Non-pigmented ciliary epithelial cell (primary cell): ENCODE measurements at regions not wholly inside any gene's neighbourhood (a gene's known extent, or its start where the extent isn't known, plus 50 kb on each side); places are given as distances from the start of the nearest gene placed in this dataset.
A peak's percentile ranks its signal among the peaks of the same experiment; 100 is the strongest.

ENCODE experiments used
- DNase-seq: peaks from one replicate; pipeline ENCODE4 v3.0.0-alpha.2; 2010; ENCODE audit warnings: low read depth

GRCh38 chr15:39183164-39183881, 397.6 kb upstream of the THBS1 start:
- DNase-seq = no peak

GRCh38 chr15:39184701-39185390, 396.0 kb upstream of the THBS1 start:
- no peak for DNase-seq

GRCh38 chr15:39188314-39188713, 392.6 kb upstream of the THBS1 start:
- DNase-seq = no peak

- peak; percentile 86 for DNase-seq
Measured at GRCh38 chr15:39188930-39189329, 391.9 kb upstream of the THBS1 start.

- peak; percentile 55 for DNase-seq
Measured at GRCh38 chr15:39191871-39192291, 389.0 kb upstream of the THBS1 start.

GRCh38 chr15:39192351-39192750, 388.5 kb upstream of the THBS1 start:
- DNase-seq = no peak

- DNase-seq = no peak
Measured at GRCh38 chr15:39192979-39193560, 387.8 kb upstream of the THBS1 start.

- no peak for DNase-seq
Measured at GRCh38 chr15:39193611-39194010, 387.3 kb upstream of the THBS1 start.

GRCh38 chr15:39194106-39194830, 386.6 kb upstream of the THBS1 start:
- no peak for DNase-seq

GRCh38 chr15:39195961-39196486, 384.9 kb upstream of the THBS1 start:
- peak; percentile 63 for DNase-seq

- no peak for DNase-seq
Measured at GRCh38 chr15:39198044-39199000, 382.6 kb upstream of the THBS1 start.

- no peak for DNase-seq
Measured at GRCh38 chr15:39199076-39199475, 381.8 kb upstream of the THBS1 start.

GRCh38 chr15:39200586-39200985, 380.3 kb upstream of the THBS1 start:
- DNase-seq = no peak

- no peak for DNase-seq
Measured at GRCh38 chr15:39202641-39203040, 378.2 kb upstream of the THBS1 start.

GRCh38 chr15:39204031-39204430, 376.8 kb upstream of the THBS1 start:
- no peak for DNase-seq

- DNase-seq = no peak
Measured at GRCh38 chr15:39205081-39205480, 375.8 kb upstream of the THBS1 start.

GRCh38 chr15:39205506-39206371, 375.1 kb upstream of the THBS1 start:
- DNase-seq = no peak

- no peak for DNase-seq
Measured at GRCh38 chr15:39207532-39208115, 373.3 kb upstream of the THBS1 start.

- no peak for DNase-seq
Measured at GRCh38 chr15:39208187-39208586, 372.7 kb upstream of the THBS1 start.
